CD4-positive, alpha-beta T cell treated with Interleukin-15 for 4 hours (primary cell): ENCODE measurements at regions not wholly inside any gene's neighbourhood (a gene's known extent, or its start where the extent isn't known, plus 50 kb on each side); places are given as distances from the start of the nearest gene placed in this dataset.
"Not testable (repeated sequence)": the region's sequence is repeated elsewhere in the genome, so short reads cannot be mapped to it uniquely, and the experiment has no call there.

ENCODE experiments used
- DNase-seq: peaks from one replicate; pipeline ENCODE4 v3.0.0-alpha.2; 2020; ENCODE audit warnings: low spot score

DNA sequence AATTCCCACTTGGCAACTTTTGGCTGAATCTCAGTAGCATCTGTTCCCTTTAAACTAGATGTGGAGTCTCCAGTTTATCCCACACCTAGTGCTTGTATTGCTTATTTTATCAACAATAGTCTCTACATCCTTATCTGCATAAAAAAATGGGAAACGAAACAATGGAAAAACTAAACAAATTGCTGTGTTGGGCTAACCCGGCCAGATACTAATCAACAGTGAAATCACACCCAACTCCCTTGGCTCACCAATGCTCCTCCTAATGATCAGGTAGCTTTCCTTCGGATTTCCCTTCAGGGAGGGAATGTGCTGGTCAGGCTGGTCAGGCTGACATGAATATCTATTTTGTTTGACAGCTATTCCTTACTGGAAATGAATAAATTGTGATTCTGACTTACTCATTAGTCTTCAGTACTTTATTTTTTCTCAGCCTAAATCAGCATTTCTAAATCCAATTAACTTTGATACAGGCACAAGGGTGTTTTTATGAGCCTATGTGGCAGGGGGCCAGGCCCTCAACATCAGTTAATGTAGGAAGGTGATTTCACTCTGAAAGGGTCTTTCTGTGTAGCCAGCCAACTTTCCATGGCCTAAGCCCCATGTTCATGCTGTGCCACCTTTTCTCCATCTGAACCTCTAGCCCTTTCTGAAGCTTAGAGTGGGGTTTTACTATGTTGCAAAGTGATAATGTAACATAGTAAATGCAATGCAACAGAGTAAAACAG is 170.5 kb upstream of the NPSR1 start:
- no peak for DNase-seq

DNA sequence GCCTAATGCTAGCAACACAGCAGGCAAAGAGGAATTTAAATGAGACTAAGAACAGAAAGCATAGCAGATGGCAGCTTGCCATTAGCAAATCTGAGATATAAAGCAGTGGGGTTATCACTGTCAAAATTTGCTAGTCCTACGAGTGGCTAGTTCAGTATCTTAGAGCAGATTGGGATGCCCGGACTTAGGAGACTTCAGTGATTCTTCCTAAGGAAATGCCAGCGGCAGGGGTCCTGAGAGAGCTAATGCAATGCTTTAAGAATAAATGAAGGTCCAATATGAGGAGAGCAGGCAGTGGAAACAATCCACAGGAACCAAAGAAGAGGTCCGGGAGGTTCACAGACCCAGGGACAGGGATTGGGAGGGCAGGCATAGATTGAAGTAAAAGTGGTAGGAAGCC is 169.3 kb upstream of the NPSR1 start:
- no peak for DNase-seq

DNA sequence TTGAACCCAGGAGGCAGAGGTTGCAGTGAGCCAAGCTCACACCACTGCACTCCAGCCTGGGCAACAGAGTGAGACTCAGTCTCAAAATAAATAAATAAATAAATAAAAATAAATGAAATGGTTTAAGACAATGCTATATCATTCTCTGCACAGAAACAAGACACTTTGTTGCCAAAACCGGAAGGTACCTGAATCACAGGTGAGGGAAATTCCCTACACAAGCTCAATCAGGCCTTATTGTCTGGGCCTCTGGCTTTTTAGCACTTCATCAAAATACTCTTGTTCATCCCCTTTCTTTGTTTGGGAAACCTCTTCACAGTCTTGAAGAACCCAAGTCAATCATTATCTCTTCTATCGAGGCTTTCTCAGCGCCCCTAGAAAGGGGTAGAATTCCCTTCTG is 166.1 kb upstream of the NPSR1 start:
- no peak for DNase-seq

DNA sequence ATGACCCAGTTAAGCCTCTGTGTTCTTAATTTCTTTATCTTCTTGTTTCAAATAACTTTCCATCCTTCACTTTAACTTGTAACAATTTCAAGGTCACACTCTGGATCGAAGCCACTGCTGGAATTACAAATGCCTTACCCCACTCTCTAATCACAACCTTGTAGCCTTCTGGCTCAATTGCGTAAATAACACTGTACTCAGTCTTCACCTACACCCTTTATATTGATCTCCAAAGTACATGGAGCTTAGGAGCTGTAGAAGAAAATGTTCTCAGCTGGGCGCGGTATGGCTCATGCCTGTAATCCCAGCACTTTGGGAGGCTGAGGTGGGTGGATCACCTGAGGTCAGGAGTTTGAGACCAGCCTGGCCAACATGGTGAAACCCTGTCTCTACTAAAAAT is 164.3 kb upstream of the NPSR1 start:
- no peak for DNase-seq

DNA sequence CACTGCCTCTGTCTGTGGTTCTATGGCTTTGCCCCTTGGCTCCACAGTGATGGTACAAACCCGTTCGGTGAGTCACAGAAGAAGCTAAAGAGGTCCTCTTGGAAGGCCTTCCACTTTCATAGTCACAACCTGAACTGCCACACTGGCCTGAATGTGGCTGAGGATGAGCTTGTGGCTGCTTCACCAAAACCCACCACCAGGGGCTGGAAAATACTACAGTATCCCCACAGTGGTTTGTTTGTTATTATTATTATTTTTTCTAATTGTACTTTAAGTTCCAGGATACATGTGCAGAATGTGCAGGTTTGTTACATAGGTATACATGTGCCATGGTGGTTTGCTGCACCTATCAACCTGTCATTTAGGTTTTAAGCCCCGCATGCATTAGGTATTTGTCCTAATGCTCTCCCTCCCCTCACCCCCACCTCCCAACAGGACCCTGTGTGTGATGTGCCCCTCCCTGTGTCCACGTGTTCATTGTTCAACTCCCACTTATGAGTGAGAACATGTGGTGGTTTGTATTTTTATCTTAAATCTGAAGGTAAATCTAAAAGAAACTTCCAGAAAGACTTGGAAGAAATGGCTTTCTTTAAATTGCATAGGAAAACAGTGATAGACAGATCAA is 160.8 kb upstream of the NPSR1 start:
- DNase-seq: no peak

DNA sequence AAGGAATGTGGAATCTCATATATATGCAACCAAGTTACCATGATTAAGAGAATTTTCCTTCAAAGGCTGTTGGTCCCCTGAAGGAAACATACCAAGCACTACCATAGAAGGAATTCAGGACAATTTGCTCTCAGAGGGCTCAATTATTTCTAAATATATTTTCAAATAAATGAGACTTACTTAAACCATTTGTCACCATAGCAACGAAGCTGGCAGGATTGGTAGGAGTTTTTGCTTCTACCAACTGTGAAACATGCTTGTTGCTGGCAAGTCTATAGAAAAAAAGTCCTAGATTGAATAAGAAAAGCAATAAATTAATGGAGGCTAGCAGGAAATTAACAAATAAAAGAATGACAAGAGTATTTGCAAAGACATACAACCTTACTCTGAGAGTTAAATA is 156.9 kb upstream of the NPSR1 start:
- DNase-seq: no peak

DNA sequence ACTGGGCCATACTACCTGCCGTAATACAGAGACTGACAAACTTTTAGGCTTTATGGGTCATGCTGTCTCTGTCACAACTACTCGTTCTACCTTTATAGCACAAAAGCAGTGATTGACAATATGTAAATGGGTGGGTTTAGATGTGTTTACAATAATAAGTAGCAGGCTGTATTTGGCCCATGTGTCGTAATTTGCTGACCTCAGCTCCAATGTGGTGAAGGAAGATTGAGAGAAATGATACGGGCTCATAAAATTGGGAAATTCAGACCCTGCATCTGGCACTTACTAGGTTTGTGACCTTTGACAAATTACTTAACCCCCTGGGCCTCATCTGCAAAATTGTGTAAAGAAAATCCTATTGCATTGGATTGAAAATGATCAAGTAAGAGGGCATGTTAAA is 150.8 kb upstream of the NPSR1 start:
- DNase-seq: no peak

DNA sequence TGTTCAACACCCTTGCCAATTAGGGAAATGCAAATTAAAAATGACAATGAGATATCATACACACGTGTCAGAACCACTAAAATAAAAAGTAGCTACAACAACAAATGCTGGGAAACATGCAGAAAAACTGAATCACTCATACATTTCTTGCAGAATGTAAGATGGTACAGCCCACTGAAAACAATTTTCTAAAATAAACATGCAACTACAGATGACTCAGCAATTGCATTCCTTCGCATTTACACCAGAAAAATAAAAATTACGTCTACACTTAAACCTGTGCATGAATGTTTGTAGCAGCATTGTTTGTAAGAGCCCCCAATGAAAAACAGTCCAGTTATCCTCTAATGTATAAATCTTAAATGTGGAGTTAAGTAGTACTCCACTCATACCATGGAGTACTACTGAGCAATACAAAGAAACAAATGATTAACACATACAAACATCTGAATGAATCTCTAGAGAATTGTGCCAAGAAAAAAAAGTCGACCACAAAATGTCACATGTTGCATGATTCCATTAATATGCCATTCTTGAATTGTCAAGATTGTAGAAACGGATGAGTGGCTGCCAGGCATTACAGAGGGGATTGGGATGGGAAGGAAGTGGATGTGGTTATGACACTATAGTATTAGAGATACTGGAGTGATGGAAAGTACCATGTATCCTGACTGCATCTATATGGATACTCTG is 134.6 kb upstream of the NPSR1 start:
- DNase-seq: no peak

DNA sequence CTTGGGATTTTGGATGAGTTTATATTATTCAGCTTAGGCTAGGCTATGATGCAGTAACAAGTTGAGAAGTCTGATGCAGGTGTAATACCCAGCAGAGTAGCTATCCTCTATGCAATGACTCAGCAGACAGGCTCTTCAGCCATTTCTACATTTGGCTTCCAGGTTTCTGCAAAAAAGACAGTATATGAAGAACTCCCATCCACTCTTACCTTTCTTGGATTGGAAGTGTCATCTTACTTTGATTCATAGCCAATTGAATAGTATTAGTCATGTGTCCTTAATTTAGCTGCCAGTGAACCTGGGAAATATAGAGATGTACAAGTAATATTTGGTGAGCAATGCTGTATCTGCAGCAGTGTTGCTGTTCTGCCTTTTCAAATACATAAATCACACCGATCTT is 127.8 kb upstream of the NPSR1 start:
- no peak for DNase-seq

DNA sequence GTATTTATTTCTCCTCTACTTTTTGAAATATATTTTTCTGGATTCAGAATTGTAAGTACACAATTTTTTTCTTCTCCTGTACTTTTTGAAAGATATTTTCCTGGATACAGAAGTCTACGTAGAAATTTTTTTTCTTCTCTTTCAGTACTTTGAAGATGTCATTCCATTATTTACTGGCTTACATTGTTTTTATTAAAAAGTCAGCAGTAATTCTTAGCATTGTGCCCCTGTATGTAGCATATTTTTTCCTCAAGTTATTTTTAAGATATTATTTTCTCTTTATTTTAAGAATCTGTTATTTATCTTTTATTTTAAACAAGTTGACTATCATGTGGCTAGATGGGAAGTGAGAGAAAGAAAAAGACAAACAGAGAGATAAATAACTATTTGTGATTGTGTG is 119.0 kb upstream of the NPSR1 start:
- DNase-seq: no peak

DNA sequence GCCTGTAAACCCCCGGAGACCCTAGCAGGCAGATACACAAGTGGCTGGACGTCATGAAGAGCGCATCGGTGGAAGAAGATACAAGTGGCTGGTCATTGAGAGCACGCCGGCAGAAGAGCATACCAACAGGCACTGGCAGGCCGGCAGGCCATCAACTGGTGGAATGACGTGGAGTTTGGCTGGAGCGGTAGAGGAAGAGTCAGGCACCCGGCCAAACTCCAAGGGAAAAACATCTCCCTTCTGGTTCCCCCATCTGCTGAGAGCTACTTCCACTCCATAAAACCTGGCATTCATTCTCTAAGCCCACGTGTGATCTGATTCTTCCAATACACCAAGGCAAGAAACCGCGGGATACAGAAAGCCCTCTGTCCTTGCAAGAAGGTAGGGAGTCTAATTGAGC is 113.4 kb upstream of the NPSR1 start:
- DNase-seq: no peak

DNA sequence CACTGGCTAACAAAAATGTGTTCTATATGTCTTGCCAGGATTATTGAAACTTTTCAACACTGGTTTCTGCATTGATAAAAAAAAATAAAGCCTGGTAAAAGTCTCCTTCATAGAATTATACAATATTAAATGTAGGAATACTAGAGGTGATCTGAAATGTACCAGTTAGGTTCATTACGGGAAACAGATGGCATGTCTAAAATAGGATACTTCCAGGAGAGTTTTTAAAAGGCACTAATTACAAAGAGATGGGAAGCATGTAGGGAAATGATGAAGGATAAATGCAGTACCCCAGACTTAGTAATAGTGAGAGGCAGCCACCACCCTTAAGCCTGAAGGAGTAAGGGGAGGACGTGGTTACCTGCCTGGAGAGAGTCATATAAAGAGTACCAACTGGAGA is 107.0 kb upstream of the NPSR1 start:
- no peak for DNase-seq

DNA sequence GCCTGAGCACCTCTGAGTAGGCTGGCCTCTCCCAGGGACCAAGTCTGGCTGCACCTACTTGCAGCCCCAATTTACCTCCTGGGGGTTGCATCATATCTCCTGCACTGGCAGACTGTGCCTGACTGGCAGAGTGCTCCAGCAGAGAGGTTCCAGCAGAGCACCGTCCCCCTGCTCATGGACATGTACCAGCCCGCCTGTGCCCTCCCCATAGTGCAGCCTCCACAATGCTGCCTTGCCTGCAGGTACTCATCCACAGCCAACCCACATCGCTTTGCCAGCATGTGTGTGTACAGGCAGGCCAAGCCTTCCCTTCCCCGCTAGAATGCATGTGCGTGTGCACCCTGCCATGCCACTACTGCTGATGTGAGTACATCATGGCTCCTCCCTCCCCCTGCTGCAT is 105.5 kb upstream of the NPSR1 start:
- no peak for DNase-seq

DNA sequence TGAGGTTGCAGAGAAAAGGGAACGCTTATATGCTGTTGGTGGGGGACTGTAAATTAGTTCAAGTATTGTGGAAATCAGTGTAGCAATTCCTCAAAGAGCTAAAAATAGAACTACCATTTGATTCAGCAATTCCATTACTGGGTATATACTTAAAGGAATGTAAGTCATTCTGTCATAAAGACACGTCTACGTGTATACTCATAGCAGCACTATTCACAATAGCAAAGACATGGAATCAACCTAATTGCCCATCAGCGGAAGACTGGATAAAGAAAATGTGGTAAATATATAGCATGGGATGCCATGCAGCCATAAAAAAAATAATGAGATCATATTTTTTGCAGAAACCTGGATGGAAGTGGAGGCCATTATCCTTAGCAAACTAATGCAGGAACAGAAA is 100.0 kb upstream of the NPSR1 start:
- DNase-seq: no peak

DNA sequence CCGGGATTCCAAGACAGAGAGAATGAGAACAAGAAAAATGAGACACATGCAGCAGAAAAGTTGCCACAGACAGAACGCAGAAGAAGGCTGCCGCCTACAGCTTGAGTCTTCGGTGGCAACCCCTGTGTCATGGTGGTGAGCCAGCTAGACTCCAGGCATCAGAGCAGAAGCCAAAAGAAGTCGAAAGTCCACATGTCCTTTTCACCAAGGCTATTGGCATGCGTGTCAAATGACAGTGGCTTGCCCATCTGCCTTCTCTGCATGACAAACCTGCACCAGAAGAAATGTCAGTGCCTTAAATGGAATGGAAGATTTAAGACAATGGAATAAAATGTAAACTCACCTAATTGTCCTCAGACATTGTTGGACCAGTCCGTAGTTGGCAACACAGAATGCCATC is 93.9 kb upstream of the NPSR1 start:
- no peak for DNase-seq

DNA sequence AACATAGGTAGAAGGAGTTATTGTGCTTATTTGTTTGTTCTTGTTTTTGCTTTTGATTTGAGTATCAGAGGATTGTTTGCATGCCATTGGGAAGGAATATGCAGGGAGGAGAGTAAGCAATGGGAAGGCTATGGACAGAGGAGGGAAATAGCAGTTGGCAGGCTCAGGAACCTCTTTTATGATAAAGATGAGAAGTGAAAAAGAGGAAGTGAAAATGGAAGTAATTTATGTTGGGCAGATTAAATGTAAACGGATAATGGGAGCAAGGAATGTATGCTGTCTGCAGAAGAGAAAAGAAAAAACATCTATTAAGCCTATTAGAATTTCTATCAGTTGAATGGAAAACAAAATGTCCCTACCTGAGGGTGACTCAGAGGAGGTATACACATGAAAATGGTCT is 90.1 kb upstream of the NPSR1 start:
- no peak for DNase-seq

DNA sequence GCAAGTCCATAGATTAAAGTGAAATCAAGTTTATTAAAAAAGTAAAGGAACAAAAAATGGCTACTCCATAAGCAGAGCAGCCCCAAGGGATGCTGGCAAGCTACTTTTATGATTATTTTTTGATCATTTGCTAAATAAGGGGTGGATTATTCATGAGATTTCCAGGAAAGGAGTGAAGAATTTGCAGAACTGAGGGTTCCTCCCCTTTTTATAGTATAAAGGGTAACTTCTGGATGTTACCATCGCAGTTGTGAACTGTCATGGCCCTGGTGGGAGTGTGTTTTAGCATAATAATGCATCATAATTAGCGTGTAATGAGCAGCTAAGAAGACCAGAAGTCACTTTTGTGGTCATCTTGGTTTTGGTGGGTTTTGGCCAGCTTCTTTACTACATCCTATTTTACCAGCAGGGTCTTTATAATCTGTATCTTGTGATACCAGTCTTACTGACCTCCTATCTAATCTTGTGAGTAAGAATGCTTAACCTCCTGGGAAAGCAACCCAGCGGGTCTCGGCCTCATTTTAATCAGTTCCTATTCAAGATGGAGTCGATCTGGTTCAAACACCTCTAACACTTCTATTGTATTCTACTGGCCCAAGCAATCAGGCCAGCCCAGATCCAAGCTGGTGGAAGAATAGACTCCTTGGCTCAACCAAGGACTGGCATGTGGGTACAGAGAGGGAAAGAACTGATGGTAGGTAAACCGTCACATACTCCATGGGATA is 87.9 kb upstream of the NPSR1 start:
- DNase-seq: no peak

DNA sequence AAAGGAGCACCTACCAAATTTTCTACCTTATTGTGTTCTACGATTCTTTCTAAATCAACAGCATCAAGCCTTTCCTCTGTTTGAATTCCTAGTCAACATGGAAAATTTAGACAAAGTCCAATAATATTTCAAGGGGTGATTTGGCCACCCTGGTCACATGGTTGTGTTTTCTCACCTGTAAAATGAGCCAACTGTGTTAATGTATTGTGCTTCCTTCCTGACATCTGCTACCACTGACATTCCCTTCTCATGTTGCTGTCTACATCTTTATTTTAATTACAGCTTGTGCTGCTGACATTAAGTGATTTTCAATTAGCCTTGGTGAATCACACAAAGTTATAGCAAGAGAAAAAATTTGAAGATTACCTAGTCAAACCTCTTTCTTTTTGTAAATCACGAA is 83.0 kb upstream of the NPSR1 start:
- DNase-seq: no peak

DNA sequence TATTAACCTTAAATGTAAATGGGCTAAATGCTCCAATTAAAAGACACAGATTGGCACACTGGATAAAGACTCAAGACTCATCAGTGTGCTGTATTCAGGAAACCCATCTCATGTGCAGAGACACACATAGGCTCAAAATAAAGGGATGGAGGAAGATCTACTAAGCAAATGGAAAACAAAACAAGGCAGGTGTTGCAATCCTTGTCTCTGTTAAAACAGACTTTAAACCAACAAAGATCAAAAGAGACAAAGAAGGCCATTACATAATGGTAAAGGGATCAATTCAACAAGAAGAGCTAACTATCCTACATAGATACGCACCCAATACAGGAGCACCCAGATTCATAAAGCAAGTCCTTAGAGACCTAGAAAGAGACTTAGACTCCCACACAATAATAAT is 80.1 kb upstream of the NPSR1 start:
- DNase-seq: not testable (repeated sequence)

DNA sequence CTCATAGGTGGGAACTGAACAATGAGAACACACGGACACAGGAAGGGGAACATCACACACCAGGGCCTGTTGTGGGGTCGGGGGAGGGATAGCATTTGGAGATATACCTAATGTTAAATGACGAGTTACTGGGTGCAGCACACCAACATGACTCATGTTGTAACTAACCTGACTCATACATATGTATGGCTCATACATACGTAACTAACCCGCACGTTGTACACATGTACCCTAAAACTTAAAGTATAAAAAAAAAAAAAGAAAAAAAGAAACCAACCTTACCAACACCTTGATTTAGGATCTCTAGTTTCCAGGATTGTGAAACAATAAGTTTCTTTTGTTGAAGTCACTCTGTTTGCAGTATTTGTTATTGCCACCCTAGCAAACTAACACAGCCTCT is 76.3 kb upstream of the NPSR1 start:
- not testable (repeated sequence) for DNase-seq

DNA sequence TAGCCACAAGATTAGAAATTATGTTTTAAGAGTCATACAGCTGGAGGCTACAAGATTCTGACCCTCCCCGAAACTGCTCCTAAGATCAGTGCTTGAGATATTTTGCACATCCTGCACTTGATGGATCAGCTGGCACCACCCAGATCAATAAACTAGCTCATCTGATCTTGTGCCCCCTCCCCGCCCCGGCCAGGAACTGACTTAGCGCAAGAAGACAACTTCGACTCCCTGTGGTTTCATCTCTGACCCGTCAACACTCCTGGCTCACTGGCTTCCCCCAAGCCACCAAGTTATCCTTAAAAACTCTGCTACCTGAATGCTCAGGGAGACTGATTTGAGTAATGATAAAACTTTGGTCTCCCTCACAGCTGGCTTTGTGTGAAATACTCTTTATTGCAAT is 73.5 kb upstream of the NPSR1 start:
- DNase-seq: no peak

DNA sequence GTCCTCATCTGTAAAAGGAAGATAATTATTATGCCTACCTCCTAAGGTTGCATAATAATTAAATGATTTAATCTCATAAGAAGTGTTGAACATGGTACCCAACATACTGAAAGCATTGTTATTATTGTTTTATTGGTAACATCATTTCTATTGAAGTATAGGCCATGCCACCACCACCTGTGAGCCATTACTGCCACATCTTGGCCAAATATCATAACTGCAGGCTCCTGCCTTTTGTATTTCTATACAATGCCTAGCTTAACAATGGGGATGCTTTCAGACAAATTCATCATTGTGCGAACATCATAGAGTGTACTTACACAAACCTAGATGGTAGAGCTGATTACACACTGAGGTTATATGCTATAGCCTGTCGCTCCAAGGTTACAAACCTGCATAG is 61.1 kb upstream of the NPSR1 start:
- DNase-seq: no peak
